ENCODE measurements at regions not wholly inside any gene's neighbourhood (a gene's known extent, or its start where the extent isn't known, plus 50 kb on each side); places are given as distances from the start of the nearest gene placed in this dataset.
"Not testable (repeated sequence)": the region's sequence is repeated elsewhere in the genome, so short reads cannot be mapped to it uniquely, and the experiment has no call there.

DNA sequence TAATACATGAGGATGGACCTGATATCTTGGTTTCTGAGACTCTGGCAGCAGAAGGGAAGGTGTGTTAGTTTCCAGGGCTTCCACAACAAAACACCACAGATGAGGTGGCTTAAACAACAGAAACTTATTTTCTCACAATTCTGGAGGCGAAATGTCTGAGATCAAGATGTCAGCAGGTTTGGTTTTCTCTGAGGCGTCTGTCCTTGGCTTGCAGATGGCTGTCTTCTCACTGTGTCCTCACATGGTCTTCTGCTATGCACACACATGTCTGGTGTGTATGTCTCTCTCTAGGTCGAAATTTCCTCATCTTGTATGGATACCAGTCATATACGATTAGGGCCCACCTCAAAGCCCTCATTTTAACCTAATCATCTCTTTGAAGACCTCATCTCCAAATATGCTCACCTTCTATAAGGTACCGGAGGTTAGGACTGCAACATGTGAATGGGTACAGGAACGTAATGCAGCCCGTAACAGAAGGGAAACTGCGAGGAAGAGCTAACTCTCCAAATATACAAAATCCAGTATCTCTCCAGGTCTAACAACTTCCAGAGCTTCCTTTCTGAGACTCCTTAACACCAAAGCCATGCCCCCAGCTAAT, 139.8 kb upstream of the SMARCA2 start:
- DNase-seq (ENCODE audit: low read depth), result no peak

DNA sequence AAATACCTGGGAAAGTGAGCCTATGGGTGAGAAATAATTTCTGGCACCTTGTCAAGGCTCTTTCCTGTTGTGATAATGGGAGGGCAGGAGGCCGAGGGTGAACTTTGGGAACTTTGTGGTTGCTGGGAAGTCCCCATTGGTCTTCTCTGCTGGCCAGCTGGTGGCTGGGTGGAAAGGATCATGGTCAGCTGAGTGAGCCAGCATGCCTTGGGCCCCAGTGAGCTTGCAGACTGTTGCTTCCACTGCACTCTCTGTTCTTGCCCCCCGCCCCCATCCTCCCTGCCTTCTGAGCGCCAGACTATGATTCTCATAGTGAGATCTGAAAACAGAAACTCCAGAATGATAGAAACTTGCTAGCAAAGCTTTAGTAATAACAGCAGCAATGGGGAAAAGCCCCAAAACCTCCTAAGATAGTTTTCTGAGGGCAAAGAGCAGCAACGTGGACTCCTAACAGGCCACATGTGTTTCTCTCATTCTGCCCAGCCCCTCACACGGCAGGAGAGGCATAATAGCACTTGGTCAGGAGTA, 139.2 kb upstream of the SMARCA2 start:
- DNase-seq (ENCODE audit: low read depth), result no peak

DNA sequence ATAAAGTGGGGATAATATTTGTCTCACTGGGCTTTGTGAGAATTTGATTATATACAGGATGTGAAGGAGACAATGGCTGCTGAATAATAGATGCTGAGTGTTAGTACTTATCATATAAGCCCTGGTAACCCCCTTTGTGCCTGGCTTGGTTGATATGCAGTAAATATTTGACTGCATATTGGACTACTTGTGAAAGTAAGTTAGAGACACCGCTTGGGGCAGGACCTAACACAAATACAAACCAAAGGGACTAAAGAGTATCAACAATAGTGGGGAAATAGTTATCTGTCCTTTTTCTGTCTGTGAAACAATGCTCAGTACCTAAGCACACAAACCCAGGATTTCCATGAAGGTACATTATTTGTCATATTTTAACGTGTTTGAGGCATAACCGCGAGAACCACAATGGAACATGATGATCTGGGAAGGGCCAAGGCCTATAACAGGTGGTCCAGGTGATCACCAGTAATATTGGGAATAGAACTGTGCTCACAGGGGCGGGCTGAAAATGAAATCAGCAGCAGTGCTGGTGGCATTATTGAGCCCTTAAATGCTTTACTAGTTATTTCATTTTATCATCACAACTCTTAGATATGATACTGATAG, 138.2 kb upstream of the SMARCA2 start:
- no peak for DNase-seq (ENCODE audit: low read depth)

DNA sequence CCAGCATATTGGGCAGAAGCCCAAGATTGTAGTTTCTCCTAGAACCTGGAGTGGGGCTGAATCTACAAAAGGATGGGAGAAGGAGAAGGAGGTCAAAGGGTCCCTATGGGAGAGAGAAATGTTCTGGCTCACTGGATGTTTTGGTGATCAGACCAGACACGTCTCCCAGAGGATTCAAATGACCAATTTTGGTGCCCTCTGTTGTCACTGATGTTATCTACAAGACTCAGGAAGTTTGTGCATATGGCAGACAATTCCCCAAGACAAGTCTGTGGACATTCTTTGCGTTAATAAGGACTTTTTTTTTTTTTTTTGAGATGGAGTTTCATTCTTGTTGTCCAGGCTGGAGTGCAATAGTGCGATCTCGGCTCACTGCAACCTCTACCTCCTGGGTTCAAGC, 137.2 kb upstream of the SMARCA2 start:
- no peak for DNase-seq (ENCODE audit: low read depth)

DNA sequence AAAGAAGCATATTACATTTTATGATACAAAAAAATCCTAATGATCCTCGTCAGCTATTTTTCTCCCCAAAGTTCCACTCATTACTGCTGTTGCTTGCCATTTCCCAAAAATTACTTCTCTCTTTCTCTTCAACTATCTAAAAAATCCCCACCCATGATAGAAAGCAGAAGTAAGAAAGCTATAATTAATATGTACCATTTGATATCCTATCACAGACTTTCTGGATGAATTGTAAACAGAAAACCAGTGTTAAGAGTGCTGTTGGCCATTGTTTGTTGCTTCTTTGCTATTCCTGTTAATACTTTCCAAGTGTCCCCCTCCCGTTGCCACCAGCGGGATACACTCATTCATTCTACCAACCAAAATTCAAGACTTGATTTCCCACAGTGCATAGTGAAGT, 136.3 kb upstream of the SMARCA2 start:
- DNase-seq (ENCODE audit: low read depth), result no peak

DNA sequence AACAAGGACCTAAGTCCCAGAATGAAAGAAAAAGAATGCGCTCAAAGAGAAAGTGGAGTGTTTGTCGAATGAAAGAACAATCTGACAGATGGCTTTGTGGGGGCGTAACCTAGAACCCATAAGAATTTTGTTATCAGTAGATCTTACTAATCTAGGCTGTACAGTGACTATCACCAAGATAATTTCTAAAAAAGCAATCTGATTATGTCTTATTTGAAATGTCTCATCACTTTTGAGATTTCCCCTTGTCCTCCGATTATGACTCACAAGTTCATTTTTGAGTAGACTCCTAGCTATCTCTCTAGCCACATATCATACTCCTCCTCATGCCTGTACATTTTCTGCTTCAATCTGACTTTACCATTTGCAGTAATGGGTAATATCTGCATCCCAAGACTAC, 135.6 kb upstream of the SMARCA2 start:
- no peak for DNase-seq (ENCODE audit: low read depth)

DNA sequence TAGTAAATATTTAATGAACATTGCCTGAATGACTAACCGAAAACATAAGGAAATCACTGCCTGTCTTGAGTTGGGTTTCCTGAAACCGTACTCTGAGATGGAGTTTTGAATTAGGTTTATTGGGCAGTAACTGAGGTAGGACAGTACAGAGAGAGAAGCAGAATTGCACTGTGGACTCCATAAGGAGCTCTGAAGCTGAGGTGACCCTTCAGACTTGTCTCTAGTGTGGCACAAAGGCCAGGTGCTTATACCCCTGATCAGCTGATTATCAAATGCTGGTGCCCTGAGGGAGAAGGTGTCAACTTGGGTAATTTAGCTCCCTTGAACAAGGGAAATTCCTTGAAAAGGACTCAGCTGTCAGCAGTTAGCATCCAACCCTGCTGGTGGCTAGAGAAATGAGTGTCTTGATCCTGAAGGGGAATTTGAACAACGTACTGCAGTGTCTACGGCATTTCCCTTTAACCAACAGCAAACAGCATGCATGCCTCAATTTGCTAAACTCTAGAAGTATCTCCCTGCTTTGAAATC, 135.0 kb upstream of the SMARCA2 start:
- no peak for DNase-seq (ENCODE audit: low read depth)

DNA sequence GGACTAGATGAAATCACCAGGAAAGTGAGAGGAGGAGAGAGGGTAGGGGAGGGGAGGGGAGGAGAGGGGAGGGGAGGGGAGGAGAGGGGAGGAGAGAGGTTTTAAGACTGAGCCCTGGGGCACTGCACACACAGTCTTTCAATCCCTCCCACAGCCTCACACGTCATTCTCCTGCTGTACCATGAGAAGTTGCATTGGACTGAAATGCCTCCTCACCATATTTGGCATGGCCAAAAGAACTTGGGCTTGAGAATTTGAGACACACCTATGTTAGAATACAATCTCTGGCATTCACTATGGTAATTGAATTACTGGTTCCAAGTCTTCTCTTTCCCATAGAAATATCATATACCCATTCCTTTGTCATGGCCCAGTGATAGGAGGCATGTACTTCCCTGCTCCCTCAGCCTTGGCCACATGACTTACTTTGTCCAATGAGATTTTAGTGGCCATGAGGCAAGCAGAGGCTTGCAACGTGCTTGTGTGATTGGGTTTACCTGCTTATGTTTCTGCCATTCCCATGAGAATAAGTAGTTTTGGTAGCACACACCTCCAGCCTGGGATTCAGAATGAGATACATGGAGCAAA, 133.3 kb upstream of the SMARCA2 start:
- no peak for DNase-seq (ENCODE audit: low read depth)

DNA sequence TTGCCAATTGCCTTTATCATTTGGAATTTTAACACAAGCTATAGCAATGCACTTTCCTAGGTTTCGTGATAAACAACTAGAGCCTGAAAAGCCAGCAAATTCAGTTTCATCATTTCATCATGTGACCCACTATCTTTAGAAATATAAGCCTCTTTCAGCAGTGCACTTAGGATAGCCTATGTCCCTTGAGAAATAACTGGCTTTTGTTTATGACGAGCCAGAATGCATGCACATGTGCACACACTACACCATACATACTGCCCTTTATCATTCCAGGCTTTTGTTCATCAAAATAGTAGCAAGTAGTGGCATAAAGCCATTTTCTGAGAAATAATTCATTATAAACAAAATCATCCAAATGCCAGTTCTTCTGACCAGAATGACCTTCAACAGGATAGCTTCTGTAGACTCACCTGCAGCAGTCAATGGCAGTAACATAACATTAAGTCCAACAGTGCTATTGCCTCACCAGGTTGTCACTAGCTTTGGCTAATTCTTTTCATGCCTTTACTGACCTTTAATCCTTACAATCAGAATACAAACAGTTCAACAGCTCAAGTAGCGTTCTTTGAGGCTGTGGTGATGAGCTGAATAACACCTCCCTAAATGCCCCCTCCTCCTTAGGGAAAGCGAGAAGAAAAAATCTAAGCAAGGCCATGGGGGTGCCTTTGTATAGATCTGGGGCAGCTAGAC, 132.3 kb upstream of the SMARCA2 start:
- DNase-seq (ENCODE audit: low read depth), result no peak

DNA sequence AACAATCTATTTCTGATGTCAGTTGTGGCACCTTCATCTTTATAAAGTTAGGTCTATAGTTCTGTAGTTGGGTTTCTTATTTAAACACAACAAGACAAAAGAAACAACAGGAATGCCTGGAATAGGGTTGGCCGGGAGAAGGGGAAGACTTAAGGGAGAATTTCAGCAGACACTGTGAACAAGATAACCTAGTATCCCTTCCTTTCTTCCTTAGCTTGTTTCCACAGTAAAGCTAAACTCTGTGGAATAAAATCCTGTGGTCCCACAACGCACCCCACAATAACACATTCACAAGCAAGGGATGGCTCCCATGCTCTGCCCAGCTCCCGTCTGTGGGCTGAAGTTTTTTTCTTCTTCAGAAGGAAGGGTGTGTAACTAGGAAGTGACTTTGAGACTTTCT, 124.9 kb upstream of the SMARCA2 start:
- no peak for DNase-seq (ENCODE audit: low read depth)

DNA sequence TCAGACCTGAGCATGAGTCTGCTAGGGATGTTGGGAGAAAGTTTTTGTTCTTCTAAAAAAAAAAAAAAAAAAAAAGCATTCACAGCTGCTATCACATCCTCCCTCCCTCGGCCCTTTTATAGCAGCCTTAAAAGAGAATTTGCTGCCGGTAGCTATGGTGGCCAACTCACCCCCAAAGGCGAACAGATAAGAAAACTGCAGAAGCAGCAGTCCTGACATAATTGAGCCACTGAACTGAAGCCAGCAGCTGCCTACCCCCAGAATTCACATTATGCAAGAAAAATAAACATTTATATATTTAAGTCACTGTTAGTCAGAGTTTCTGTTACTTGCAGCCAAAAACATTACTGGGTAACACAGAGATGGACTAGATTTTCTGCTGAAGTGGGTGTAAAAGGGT, 124.3 kb upstream of the SMARCA2 start:
- no peak for DNase-seq (ENCODE audit: low read depth)

DNA sequence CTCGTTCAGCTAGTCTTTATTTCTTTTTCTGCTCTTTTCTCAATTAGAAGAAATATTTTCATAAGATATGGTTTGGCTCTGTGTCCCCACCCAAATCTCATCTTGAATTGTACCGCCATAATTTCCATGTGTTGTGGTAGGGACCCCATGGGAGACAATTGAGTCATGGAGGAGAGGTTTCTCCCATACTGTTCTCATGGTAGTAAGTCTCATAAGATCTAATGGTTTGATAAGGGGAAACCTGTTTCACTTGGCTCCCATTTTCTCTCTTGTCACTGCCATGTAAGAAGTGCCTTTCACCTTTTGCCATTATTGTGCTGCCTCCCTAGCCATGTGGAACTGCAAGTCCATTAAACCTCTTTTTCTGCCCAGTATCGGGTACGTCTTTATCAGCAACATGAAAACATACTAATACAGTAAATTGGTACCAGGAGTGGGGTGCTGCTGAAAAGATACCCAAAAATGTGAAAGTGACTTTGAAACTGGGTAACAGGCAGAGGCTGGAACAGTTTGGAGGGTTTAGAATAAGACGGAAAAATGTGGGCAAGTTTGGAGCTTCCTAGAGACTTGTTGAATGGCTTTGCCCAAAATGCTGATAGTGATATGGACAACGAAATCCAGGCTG, 112.0 kb upstream of the SMARCA2 start:
- DNase-seq (ENCODE audit: low read depth), result not testable (repeated sequence)

DNA sequence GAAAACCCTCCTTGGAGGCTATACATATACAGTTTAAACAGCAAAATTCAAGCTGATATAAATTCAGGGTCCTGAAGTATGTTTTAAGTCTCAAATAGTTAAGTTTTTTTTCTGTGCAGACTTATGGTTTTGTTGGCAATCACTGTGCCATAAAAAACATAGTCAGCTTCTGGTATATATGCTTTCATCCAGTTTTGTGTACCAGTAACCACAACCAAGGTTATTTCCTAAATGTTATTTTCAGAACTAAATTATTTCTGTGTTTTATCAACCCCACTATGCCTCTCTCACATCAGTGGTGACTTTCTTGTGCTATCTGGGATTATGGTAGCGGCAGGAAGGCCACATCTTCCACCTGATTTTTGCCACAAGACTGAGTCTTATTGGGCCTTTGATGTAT, 107.7 kb upstream of the SMARCA2 start:
- DNase-seq (ENCODE audit: low read depth), result no peak

DNA sequence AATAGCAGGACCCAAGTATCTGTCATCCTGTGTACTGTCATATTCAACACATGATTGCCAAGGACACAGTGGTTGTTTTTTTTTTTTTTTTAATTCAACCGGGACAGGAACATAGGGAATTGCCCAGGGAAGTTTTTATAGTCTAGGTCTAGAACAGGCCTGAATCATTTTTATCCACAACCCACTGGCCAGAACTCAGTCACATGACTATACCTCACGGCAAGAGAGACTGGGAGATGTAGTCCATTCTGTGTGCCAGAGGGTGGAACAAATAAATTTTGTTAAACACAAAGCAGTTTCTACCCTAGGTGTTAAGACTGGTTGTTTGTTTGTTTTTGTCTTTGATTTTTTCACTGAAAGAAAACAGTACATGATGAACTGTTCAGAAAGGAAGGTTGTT, 105.8 kb upstream of the SMARCA2 start:
- no peak for DNase-seq (ENCODE audit: low read depth)

DNA sequence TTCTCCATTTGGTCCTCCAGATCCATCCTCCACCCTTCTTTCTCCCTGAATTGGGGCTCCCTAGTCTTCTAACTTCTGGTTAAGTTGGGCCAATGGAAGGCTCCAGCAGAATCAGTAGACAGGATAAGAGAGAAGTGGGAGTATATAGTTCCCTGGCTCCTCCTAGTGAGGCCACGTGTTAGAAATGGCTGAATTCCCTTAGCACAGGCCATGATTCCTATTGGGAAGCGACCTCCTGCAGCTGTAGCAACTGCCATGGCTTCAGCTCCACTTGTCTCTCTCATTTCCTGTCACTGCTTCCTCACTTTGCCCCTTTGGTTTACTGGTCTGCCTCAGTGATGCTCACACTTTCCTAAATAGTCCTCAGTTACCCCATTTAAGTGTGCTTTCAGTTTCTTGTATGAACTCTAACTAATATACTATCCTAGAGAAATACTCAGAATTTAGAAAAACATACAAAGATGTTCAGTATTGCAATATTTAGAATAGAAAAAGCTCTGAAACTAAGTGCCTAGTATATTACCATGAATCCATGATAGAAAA, 104.8 kb upstream of the SMARCA2 start:
- DNase-seq (ENCODE audit: low read depth), result no peak

DNA sequence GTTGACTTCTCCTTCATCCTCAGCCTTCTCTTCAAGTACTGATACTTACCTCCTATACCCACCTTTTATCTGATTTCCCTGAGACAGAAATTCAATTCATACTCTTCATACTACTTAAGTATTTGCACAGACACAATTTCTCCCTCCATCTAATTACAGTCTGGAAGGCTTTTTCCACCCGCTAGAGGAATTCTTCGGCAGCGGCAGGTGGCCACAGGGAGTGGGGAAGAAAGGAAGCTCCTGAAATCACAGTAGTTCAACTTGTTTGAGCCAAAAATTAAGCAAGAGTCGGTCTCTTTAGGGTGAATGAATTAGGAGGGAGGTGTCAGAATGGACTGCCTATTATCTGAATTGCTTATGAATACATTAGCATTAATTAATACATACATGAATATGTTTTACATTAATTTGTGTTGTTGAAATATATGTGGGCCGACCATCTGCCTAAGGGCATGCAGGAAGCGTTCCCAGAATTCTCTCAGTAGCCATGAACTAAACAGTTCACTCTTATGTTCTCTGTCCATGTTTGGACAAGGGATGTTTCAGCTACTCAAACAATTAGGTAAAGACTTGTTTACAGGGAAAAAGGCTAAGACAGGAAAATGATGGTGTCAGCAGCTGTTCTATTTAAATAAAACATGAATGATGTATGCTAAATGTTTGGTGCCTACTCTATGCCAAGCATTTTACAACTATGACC, 101.4 kb upstream of the SMARCA2 start:
- no peak for DNase-seq (ENCODE audit: low read depth)

DNA sequence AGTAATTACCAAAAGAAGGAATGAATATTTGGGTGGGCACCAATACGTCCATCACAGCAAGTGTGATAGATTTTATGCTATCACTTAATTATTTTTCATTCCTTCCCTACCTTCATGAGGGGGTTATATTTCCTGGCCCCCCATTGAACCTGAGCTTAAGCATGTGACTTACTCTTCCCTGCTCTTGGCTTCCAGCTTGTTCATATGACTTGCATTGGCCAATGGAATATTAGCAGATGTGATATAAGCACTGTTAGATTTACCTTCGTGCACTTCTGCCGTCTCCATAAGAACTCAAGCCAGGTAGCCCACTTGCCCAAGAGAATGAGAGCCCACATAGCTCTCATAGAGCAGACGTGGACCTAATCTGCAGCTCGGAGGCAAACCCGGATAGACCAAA, 99.1 kb upstream of the SMARCA2 start:
- DNase-seq (ENCODE audit: low read depth), result no peak

DNA sequence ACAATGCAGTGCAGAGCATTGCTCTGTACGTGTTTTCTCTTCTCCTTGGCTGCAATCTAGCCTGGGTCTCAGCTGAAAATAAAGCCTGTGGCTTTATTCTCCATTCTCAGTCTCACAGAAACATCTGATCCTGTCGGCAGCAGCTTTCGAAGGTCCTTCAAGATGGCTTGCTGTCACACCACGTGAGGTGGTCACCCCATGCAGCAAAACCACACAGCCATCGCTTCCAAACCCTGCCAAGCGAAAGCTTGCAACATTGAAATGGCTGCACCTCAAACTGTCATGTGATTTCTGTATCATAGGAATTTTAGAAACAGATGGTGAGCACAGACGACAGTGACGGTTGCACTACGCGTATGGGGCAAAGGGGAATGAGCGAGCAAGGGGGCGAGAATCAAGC, 98.5 kb upstream of the SMARCA2 start:
- no peak for DNase-seq (ENCODE audit: low read depth)

DNA sequence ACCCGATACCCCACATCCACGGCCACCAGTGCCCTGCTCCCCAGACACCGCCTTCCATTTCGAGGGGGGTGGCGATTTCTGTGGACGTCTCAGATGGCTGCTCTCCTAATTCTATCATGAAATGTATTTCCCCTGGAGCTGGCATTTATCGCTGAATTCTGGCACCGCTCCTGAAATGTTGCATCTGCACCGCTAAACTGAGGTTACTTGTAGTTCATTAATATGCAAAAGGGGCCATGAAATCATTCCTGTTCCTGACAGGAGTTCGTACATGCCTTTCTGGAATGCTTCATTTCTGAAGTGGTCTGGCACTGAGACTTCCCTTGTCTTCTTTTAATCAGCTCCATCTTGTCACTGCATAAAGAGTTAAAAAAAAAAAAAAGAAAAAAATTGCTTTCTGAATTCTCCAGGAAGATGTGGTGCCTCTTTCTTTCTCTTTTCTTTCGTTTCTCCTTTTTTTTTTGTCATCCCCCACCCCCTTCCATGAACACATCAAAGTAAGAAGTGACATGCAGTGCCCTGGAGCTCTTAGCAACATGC, 97.7 kb upstream of the SMARCA2 start:
- no peak for DNase-seq (ENCODE audit: low read depth)

DNA sequence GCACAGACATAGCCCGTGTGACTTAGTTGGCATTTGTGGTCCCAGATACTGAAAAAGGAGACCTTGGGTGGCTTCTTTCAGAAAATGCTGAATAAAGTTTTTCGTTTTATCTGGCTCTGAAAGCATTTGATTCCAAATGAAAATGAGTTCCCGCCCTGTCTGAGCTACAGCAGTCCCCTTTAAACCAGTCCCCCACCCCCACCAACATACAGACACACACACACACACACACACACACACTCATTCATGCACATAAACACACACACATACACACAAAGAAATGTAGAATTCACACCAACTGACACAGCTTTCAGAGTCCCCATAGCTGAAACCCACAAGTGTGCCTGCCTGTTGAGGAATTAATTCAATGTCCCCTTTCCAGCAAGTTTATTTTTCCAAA, 97.0 kb upstream of the SMARCA2 start:
- no peak for DNase-seq (ENCODE audit: low read depth)

DNA sequence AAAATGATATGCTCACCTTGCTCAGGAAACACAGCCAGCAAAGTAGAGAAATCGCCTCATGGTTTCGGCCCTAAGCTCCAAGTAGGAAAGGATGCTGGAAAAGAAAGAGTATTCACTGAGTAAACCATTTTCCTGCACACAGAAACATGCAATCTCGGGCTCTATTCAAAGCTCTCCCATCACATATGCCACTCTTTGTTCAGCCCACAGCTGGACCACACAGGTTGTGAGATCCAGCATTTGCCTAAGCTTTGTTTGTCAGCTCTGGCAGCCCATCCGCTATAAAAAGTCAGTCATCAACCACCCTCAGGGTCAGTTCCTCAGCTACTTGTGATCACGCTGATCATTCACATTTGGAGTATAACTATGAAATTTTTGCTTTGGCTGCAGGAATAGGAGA, 96.5 kb upstream of the SMARCA2 start:
- no peak for DNase-seq (ENCODE audit: low read depth)
